ENCODE measurements at regions not wholly inside any gene's neighbourhood (a gene's known extent, or its start where the extent isn't known, plus 50 kb on each side); places are given as distances from the start of the nearest gene placed in this dataset.
"Not testable (repeated sequence)": the region's sequence is repeated elsewhere in the genome, so short reads cannot be mapped to it uniquely, and the experiment has no call there.

GRCh38 chr5:58204966-58205365 lies 254.9 kb downstream of the PLK2 start:
- DNase-seq (ENCODE audit: low read depth in 1 of 2, low spot score in 1 of 2) = no peak

DNA sequence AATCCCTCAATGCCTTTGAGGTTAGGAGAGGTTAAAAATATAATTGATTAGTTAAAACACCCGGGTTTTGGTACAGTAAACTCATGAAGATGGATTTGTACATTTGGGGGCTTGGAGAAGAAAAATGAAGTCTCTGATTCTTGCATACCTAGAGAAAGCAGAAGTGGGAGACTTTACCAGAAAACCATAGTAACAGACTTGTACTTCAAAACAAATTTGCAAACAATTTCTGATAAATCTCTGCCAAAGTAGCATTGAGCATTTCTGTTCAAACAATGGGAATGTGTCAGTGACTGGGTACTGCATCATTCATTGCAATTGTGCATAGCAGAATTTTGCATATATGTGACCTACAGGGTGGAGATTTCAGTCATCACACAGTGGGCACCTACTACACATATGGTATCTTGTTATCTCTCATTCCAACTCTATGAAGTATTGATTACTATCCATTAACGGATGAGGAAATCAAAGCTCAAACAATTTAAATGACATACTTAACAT lies 256.9 kb downstream of the PLK2 start:
- no peak for DNase-seq (ENCODE audit: low read depth in 1 of 2, low spot score in 1 of 2)

GRCh38 chr5:58201922-58202648 lies 257.8 kb downstream of the PLK2 start:
- DNase-seq (ENCODE audit: low read depth in 1 of 2, low spot score in 1 of 2) = no peak

DNA sequence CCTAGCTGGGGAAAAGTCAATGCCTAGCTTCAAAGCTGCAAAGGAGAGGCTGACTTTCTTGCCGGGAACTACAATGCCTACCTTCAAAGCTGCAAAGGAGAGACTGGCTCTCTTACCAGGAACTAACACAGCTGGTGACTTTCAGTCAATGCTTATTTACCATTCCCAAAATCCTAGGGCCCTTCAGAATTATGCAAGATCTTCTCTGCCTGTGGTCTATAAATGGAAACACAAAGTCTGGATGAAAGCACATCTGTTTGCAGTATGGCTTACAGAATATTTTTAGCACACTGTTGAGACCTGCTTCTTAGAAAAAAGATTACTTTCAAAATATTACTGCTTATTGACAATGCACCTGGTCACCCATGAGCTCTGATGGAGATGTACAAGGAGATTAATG lies 259.4 kb downstream of the PLK2 start:
- no peak for DNase-seq (ENCODE audit: low read depth in 1 of 2, low spot score in 1 of 2)

DNA sequence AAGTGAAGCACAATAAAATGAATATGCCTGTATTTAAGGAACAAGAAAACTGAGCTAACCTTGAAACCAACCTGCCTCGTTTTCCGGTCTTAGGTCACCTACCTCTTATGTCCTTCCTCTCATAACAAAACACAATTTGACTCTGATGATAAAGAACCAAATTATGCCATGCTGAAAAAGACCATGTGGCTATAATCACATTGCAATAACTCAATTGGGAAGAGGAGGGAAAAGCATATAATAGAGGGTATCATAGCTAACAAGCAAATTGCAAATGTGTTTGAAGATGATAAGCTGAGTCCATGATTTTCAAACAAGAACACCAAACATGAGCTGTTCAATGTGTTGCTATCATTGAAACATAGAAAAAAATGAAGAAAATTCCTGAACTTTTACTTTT lies 260.8 kb downstream of the PLK2 start:
- no peak for DNase-seq (ENCODE audit: low read depth in 1 of 2, low spot score in 1 of 2)

DNA sequence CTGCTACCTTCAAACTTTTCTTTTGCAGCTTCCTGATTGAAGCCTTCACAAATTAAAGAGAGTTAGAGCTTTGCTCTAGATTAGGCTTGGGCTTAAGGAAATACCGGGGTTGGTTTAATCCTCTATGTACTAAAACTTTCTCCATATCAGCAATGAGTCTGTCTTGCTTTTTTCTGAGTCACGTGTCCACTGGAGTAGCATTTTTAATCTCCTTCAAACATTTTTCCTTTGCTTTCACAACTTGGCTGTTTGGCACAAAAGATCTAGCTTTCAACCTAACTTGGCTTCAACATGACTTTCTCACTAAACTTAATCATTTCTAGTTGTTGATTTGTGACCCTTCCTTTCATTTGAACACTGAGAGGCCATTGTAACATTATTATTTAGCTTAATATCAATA lies 261.6 kb downstream of the PLK2 start:
- DNase-seq (ENCODE audit: low read depth in 1 of 2, low spot score in 1 of 2) = no peak

DNA sequence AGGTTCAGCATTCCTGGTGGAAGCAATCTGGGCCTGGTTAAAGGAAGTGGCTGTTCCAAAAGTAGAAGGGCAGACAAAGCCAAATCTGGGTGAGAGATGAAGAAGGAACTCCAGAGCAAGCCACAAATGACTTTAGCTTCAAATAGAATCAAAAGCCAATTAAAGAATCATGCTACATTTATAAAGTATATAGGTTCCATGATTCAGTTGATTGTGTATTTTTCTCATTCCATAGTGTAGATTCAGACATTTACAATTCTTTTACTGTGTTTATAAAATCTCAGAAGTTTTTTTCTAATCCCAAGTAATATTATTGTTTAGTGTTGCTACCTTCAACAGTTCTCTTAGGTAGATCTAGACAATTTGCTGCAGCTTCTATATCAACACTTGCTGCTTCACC lies 262.0 kb downstream of the PLK2 start:
- no peak for DNase-seq (ENCODE audit: low read depth in 1 of 2, low spot score in 1 of 2)

DNA sequence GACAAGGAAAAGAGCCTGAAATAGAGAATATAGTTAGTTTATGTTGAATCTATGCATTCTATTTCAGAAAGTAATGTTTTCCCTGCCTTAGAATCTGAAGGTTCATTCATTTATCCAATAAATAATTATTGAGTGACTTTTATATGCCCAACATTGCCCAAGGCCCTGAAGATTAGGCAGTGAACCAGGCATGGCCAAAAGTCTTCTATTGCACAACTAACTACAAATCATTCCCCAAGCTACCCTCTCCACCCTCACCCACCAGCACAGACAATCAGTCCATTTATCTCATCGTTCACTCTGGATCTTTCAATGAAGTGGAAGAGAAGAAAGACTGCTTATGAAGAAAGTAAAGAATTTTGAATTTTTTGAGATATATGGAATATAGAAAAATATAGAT lies 268.4 kb downstream of the PLK2 start:
- no peak for DNase-seq (ENCODE audit: low read depth in 1 of 2, low spot score in 1 of 2)

DNA sequence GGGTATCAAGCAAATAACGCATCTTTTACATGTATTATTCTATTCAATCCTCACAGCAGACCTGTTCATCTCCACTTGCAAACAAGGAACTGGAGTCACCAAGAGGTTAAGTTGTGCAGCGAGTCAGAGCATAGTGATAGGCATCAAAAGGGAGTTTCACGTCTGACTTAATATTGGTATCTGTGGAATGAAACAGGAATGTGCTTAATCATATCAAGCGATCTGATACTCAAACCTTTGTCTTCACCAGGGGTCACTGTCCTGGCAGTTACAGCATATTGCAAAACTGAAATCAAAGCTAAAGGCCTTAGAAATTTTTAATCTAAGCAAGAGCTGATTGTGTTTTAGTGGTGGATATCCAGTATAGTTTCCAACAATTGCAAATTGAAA lies 271.6 kb downstream of the PLK2 start:
- DNase-seq (ENCODE audit: low read depth in 1 of 2, low spot score in 1 of 2) = no peak

- DNase-seq (ENCODE audit: low read depth in 1 of 2, low spot score in 1 of 2) = no peak
Observed at GRCh38 chr5:58187432-58188261, 272.2 kb downstream of the PLK2 start.

- DNase-seq (ENCODE audit: low read depth in 1 of 2, low spot score in 1 of 2) = no peak
Observed at GRCh38 chr5:58185801-58186200, 274.1 kb downstream of the PLK2 start.

GRCh38 chr5:58185397-58185796 lies 274.5 kb downstream of the PLK2 start:
- DNase-seq (ENCODE audit: low read depth in 1 of 2, low spot score in 1 of 2) = no peak

DNA sequence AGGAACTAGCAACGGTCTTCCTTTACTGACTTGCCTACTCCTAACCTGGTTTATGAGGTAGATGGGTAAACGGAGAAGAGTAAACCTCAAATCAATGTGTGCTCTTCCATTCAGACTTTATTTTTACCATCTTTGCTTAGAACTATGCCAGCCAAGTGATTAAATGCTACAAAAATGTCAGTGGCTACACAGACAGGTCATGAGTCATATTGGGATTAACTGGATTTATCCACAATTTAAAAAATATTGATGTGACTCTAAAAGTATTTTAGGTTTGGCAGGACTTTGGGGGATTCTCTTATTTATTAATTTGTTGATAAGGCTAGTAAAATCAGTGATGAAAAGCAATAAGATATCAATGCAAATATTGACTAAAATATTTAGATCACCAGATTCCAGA lies 275.0 kb downstream of the PLK2 start:
- DNase-seq (ENCODE audit: low read depth in 1 of 2, low spot score in 1 of 2) = no peak

DNA sequence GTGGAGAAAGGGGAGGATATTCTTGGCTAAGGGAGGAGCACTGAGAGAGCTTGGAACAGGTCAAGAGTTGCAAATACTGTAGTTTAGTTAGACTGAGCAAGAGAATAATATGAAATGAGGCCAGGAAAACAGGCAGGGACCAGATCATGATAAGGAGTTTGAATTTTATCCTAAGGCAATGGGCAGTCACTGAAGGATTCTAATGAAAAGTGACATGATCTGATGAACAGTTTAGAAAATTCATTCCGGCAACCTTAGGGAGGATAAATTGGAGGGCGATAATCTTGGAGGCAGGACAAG lies 276.1 kb downstream of the PLK2 start:
- no peak for DNase-seq (ENCODE audit: low read depth in 1 of 2, low spot score in 1 of 2)

DNA sequence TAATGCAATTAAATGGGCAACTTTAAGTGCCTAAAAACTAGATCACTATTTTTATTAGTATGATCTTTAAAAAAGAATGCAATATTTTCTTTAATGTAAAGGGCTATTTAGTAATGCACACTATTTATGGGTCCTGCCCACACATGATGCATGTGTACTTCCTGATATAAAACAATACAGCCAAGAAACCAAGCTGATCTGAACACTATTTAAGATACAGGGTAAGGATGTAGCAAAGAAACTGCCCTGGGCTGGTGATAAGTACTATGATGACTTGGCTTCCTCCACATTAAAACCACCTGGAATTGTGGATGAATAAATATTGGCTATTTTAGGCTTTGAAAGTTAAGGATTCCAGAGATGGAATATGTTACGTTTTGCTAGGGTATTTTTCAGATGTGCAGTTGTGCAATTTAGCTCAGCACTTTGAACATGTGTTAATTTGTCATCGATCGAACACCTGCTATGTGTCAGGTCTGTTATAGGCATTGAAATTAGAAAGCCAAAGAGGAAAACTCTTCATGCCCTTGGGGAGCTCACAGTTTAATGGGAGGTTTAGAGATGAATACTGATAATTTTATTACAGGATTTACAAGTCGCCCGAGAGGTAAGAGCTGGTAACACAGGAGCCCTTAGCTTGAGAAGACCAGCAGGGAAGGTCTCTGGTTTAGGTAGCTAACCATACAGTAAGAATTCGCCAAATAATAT lies 276.7 kb downstream of the PLK2 start:
- DNase-seq (ENCODE audit: low read depth in 1 of 2, low spot score in 1 of 2) = no peak

DNA sequence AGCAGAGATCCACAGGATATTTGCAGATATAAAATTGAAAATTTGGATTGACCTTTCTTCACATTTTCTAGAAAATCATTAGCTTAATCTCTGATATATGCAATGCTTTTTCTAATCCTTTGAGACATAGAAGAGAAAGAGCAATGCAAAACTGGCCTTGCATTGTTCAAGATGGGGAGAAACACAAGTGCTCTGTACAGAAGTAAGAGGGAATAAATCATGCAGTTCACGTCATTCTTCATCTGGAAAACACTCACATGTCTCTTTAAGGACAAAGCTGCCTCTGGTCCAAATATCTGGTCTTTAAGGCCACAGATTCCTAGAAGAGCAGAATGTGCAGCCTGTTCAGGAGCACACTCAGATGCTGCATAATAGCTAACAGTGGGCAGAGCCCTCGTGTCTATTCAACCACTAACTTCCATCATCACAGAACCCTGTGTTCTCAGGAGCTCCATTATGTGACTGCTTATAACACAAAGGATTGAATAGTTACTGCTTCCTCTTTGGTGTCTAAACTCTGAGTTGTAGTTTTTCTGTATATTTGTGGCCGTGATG lies 277.5 kb downstream of the PLK2 start:
- no peak for DNase-seq (ENCODE audit: low read depth in 1 of 2, low spot score in 1 of 2)

DNA sequence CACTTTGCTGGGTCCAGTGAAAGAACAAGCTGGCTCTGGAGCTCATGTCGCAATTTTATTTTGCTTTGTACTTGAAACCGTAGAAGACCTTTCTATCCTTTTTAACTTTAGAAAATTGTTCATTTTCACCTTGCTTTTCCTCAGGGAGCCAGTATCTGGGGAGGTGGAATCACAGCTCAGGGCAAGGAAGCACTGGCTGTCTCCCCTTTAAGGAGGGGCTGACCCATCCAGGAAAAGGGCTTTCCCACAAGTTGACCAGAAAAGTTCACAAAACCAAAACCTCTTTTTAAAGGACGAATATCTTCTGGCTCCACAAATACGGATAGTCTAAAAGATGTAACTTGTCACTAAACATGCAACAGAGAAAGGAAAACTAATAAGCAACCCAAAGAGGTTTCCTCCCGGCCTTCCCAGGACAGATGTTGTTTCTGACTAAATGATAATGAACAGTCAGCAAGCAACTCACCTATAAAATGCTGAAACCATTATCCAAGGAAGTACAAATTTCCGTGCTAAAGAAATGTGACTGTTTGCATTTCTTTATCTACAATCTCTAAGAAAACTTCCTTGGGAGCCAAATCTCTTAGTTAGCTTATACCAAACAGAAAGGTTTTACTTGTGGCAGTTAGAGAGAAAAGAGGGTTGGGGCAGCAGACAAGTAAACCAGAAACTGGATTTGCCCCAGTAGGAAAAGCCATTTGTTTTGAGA lies 278.2 kb downstream of the PLK2 start:
- no peak for DNase-seq (ENCODE audit: low read depth in 1 of 2, low spot score in 1 of 2)

- DNase-seq (ENCODE audit: low read depth in 1 of 2, low spot score in 1 of 2) = no peak
Observed at GRCh38 chr5:58172946-58173345, 286.9 kb downstream of the PLK2 start.

DNA sequence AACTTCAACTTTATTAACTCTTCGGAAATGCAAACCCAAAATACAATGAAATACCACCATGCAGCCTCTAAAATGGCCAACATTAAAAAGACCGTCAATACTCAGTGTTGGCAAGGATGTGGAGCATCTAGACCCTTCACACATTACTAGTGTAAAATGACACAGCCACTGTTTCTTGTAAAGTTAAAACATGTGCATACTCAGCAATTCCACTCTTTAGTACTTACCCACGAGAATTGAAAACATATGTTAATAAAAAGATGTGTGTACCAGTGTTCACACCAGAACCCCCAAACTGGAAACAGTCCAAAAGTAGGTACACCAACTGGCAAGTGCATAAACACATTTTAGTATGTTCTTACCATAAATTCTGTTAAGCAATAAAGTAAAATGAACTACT lies 294.7 kb downstream of the PLK2 start:
- no peak for DNase-seq (ENCODE audit: low read depth in 1 of 2, low spot score in 1 of 2)

GRCh38 chr5:58161889-58162288 lies 298.0 kb downstream of the PLK2 start:
- not testable (repeated sequence) for DNase-seq (ENCODE audit: low read depth in 1 of 2, low spot score in 1 of 2)
